Ishikawa (cell line): ENCODE measurements at regions not wholly inside any gene's neighbourhood (a gene's known extent, or its start where the extent isn't known, plus 50 kb on each side); places are given as distances from the start of the nearest gene placed in this dataset.

Experiments used
- CEBPB ChIP-seq: IDR thresholded peaks from 2 replicates; pipeline ENCODE4 v1.6.1; 2012
- CREB1 ChIP-seq: IDR thresholded peaks from 2 replicates; pipeline ENCODE4 v1.6.1; 2012; ENCODE audit warnings: low read depth
- EGR1 ChIP-seq: IDR thresholded peaks from 2 replicates; pipeline ENCODE4 v1.6.1; 2012
- EP300 ChIP-seq: IDR thresholded peaks from 2 replicates; pipeline ENCODE4 v1.6.1; 2012; ENCODE audit warnings: borderline replicate concordance
- FOXM1 ChIP-seq: IDR thresholded peaks from 2 replicates; pipeline ENCODE4 v1.6.1; 2012; ENCODE audit warnings: low read depth, borderline replicate concordance
- NFIC ChIP-seq: IDR thresholded peaks from 2 replicates; pipeline ENCODE4 v1.6.1; 2012
- RAD21 ChIP-seq: IDR thresholded peaks from 2 replicates; pipeline ENCODE4 v1.6.1; 2012; ENCODE audit warnings: low read depth
- TAF1 ChIP-seq: IDR thresholded peaks from 2 replicates; pipeline ENCODE4 v1.6.1; 2012; ENCODE audit warnings: low read depth, mild to moderate bottlenecking
- TCF12 ChIP-seq: IDR thresholded peaks from 2 replicates; pipeline ENCODE4 v1.6.1; 2012; ENCODE audit warnings: low read depth
- TEAD4 ChIP-seq: IDR thresholded peaks from 2 replicates; pipeline ENCODE4 v1.6.1; 2012
- YY1 ChIP-seq: IDR thresholded peaks from 2 replicates; pipeline ENCODE4 v1.6.1; 2012; ENCODE audit warnings: low read depth
- ZBTB7A ChIP-seq: IDR thresholded peaks from 2 replicates; pipeline ENCODE4 v1.6.1; 2012; ENCODE audit warnings: low read depth
- TF ChIP-seq, protein P1 (sequence below): IDR thresholded peaks from 2 replicates; pipeline ENCODE4 v1.6.1; 2012
- TF ChIP-seq, protein P2 (sequence below): IDR thresholded peaks from 2 replicates; pipeline ENCODE4 v1.6.1; 2012
- TF ChIP-seq, protein P3 (sequence below): IDR thresholded peaks from 2 replicates; pipeline ENCODE4 v1.6.1; 2012; ENCODE audit warnings: low read depth, mild to moderate bottlenecking

DNA sequence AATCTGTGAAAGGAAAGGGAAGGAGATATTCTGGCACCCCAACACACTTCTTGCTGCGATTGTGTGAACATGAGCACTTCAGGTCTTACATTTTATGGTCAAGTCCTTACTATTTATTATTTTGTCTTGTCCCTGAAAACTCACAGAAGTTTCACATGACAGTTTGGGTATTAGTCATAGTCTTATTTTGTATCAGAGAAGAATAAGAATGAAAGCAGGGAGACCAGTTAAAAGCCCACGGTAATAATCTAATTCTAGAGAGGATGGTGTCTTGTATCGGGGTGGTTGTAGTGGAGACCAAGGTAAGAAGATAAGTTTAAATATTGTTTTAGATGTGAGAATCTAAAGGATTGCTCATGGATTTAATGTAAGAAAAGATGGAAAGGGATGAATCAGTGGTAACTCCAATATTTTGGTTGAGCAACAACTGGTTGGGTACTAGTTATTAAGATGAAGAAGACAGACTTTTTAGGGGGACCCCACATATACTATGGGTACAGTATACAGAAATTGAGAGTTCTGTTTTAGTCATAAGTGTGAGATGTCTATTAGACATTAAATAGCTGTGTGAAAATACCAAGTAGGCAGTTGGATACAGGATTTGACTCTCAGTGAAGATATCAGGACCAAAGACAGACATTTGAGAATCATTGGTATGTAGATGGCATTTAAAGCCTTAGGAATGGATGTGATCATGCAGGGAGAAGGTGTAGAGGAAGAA is 227.6 kb downstream of the MFSD1 start:
- TF ChIP-seq CEBPB (no peak), YY1 (no peak), CREB1 (no peak), TCF12 (no peak), TEAD4 (no peak), FOXM1 (no peak)
- TF ChIP-seq, protein P1, sequence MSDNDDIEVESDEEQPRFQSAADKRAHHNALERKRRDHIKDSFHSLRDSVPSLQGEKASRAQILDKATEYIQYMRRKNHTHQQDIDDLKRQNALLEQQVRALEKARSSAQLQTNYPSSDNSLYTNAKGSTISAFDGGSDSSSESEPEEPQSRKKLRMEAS, result no peak
- TF ChIP-seq, protein P2, sequence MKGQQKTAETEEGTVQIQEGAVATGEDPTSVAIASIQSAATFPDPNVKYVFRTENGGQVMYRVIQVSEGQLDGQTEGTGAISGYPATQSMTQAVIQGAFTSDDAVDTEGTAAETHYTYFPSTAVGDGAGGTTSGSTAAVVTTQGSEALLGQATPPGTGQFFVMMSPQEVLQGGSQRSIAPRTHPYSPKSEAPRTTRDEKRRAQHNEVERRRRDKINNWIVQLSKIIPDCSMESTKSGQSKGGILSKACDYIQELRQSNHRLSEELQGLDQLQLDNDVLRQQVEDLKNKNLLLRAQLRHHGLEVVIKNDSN, result no peak

DNA sequence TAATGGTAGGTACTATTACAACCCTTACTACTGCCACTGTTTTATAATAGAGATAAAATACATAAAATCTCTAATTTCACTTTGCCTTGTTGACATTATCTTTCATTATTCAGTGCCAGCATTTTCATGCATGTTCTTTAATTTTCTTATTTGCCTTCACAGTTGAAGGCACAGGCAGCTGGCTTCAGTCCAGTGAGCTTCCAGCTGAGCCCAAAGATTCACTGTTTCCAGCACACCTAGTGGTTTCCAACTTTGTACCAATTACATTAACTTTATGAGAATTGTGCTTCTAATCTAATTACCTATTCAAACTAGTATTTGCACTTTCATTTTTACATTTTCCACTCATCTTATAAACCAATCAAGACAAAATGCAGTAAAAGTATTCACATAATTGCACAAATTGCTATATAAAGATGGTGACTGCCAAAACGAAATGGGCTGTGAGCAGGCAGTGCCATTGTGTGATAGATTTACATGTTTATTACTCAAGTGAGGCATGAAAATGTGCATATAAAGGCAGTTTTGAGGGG is 228.3 kb downstream of the MFSD1 start:
- TF ChIP-seq, protein P3, sequence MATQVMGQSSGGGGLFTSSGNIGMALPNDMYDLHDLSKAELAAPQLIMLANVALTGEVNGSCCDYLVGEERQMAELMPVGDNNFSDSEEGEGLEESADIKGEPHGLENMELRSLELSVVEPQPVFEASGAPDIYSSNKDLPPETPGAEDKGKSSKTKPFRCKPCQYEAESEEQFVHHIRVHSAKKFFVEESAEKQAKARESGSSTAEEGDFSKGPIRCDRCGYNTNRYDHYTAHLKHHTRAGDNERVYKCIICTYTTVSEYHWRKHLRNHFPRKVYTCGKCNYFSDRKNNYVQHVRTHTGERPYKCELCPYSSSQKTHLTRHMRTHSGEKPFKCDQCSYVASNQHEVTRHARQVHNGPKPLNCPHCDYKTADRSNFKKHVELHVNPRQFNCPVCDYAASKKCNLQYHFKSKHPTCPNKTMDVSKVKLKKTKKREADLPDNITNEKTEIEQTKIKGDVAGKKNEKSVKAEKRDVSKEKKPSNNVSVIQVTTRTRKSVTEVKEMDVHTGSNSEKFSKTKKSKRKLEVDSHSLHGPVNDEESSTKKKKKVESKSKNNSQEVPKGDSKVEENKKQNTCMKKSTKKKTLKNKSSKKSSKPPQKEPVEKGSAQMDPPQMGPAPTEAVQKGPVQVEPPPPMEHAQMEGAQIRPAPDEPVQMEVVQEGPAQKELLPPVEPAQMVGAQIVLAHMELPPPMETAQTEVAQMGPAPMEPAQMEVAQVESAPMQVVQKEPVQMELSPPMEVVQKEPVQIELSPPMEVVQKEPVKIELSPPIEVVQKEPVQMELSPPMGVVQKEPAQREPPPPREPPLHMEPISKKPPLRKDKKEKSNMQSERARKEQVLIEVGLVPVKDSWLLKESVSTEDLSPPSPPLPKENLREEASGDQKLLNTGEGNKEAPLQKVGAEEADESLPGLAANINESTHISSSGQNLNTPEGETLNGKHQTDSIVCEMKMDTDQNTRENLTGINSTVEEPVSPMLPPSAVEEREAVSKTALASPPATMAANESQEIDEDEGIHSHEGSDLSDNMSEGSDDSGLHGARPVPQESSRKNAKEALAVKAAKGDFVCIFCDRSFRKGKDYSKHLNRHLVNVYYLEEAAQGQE, result no peak
- peak; percentile 63 for TF ChIP-seq NFIC

DNA sequence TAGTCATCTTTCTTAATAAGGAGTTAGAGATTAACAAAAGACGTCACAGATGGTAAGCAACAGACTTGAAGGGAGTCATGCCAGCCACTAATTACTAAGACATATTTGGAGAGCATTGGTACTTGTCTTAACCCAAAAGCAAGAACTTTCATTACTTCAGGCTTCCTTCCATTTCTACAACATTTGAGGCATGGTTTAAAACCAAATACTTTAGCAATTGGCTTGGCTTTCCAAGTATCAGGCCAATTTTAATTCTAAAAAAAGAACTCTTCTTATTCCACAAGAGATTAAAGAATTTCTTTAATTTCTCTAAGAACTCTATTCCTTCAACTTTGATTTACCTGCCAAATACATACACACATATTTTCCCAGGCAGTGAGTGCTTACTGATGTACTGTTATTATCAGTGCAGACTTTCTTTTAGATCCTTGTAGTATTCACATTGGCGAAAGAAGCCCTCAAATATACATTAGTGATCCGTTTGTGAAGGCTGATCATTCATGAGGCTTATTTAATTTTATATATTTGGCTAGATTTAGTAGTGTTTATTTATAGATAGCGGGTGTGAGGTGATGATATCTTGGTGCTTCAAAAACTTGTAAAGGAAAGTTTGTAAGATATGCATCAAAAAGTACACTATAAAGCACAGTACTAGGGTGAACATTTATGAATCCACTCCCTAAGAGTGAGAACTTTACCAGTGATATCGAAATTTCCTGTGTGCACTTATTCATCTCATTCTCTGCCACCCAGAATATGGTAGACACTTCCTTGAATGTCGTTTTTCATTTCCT is 229.2 kb downstream of the MFSD1 start:
- TF ChIP-seq TAF1 (no peak), TCF12 (no peak), YY1 (no peak), FOXM1 (no peak), EGR1 (no peak), CEBPB (no peak), EP300 (no peak), CREB1 (no peak), TEAD4 (no peak), ZBTB7A (no peak), NFIC (no peak)
- TF ChIP-seq, protein P3, result no peak
- TF ChIP-seq, protein P1, result no peak
- TF ChIP-seq, protein P2, result no peak

DNA sequence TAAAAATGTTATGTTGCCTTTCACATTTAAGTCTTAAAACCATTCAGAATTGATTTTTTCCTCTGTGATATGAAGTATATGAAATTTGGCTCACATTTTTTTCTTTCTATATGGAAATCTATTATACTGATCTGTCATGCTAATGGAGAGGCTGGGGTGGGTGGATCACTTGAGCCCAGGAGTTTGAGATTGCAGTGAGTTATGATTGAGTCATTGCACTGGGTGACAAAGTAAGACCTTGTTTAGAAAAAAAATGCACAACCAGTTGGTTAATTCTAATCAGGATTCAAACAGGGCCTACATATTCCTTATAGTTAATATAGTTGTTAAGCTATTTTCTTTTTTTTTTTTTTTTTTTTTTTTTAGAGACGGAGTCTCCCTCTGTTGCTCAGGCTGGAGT is 230.5 kb downstream of the MFSD1 start:
- TF ChIP-seq EGR1 (no peak), TAF1 (no peak), RAD21 (no peak), FOXM1 (no peak), ZBTB7A (no peak), TEAD4 (no peak), NFIC (no peak), EP300 (no peak), TCF12 (no peak)
- TF ChIP-seq, protein P2, result no peak
- TF ChIP-seq, protein P3, result no peak
- TF ChIP-seq, protein P1, result no peak
